ENCODE measurements at regions not wholly inside any gene's neighbourhood (a gene's known extent, or its start where the extent isn't known, plus 50 kb on each side); places are given as distances from the start of the nearest gene placed in this dataset.

GRCh38 chr20:57872816-57873409, 163.1 kb upstream of the PMEPA1 start:
- Mint-ChIP-seq H3K9me3 (no peaks in the 10 kb centered on the region), H3K27me3 (no peaks in the 10 kb centered on the region), H3K27ac (no peak overlapping the region), H3K36me3 (no peaks in the 10 kb centered on the region), H3K4me1 (no peaks in the 10 kb centered on the region), H3K4me3 (no peak overlapping the region)
- DNase-seq: no peak

GRCh38 chr20:57871237-57871632, 161.4 kb upstream of the PMEPA1 start:
- Mint-ChIP-seq H3K27me3 (peaks cover 2% of the 10 kb centered on the region), H3K27ac (no peak overlapping the region), H3K4me3 (no peak overlapping the region), H3K36me3 (no peaks in the 10 kb centered on the region), H3K4me1 (peaks cover 1% of the 10 kb centered on the region), H3K9me3 (no peaks in the 10 kb centered on the region)
- DNase-seq: no peak

DNA sequence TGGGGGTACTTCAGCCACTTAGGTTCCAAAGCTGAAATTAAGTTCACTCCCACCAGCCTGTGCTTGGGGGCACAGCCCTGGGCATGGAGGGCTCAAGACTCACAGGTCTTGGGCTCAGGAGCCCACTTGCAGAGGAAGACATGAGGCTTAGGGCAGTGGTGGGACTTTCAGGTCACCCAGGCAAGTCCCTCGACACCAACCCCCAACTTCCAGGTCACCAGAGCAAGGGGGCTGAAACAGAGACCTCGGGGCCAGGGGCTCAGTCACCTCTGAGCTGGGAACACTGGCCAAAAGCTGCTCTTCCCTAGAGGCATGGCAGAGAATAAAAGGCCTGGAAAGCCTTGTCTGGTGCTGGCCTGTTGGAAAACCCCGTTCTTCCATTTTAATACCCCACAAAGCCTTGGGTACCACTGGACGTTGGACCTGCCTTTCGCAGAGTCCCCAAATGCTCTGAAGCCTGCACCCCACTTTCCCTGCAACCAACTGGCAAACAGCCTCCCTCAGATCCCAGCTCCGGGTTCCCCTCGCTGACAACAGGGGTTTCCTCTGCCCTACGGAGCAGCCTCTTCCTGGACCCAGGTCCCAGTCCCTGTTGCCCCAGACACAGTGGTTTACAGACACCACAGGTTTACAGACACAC, 160.9 kb upstream of the PMEPA1 start:
- DNase-seq: no peak
- Mint-ChIP-seq H3K4me1 (peaks cover 6% of the 10 kb centered on the region), H3K4me3 (no peak overlapping the region), H3K27ac (no peak overlapping the region), H3K27me3 (peaks cover 3% of the 10 kb centered on the region), H3K9me3 (no peaks in the 10 kb centered on the region), H3K36me3 (no peaks in the 10 kb centered on the region)

- H3K9me3 Mint-ChIP-seq: no peaks in the 10 kb centered on the region
Observed at GRCh38 chr20:57869951-57870315, 160.1 kb upstream of the PMEPA1 start.

GRCh38 chr20:57869291-57869950, 159.6 kb upstream of the PMEPA1 start:
- peaks cover 13% of the 10 kb centered on the region for H3K4me1 Mint-ChIP-seq
- H3K27me3 Mint-ChIP-seq: peaks cover 3% of the 10 kb centered on the region
- H3K4me3 Mint-ChIP-seq: no peak overlapping the region
- no peaks in the 10 kb centered on the region for H3K9me3 Mint-ChIP-seq
- DNase-seq: no peak
- no peak overlapping the region for H3K27ac Mint-ChIP-seq
- H3K36me3 Mint-ChIP-seq: no peaks in the 10 kb centered on the region

More at GRCh38 chr20:57869951-57870315, 160.1 kb upstream of the PMEPA1 start:
- Mint-ChIP-seq H3K4me3 (no peak overlapping the region), H3K27ac (no peak overlapping the region), H3K36me3 (no peaks in the 10 kb centered on the region), H3K27me3 (peaks cover 3% of the 10 kb centered on the region), H3K4me1 (peaks cover 12% of the 10 kb centered on the region)
- no peak for DNase-seq

GRCh38 chr20:57868310-57868709, 158.5 kb upstream of the PMEPA1 start:
- no peaks in the 10 kb centered on the region for H3K36me3 Mint-ChIP-seq
- H3K4me3 Mint-ChIP-seq: no peak overlapping the region
- H3K27ac Mint-ChIP-seq: no peak overlapping the region
- peaks cover 13% of the 10 kb centered on the region for H3K4me1 Mint-ChIP-seq
- peaks cover 3% of the 10 kb centered on the region for H3K27me3 Mint-ChIP-seq
- H3K9me3 Mint-ChIP-seq: no peaks in the 10 kb centered on the region
- DNase-seq: no peak

DNA sequence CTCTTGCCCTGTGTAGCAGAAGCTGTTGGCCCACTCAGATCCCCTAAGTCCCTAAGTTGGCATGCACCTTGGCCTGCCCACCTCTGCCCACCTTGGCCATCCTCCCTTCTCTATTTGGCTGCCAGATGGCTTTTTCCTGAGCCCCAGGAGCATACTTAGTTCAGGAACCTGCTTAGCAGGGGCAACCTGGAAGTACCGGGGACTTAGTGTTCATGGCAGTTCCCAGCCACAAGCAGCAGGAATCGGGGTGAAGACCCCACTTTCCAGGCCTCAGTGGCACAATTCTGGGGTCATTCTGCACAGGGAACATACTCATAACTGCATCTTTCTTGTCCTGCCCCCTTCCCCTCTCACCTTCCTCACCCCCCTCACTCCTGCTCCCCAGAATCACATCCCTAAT, 158.0 kb upstream of the PMEPA1 start:
- no peaks in the 10 kb centered on the region for H3K36me3 Mint-ChIP-seq
- DNase-seq: no peak
- H3K4me1 Mint-ChIP-seq: peaks cover 13% of the 10 kb centered on the region
- H3K27ac Mint-ChIP-seq: no peak overlapping the region
- H3K27me3 Mint-ChIP-seq: peaks cover 3% of the 10 kb centered on the region
- H3K9me3 Mint-ChIP-seq: no peaks in the 10 kb centered on the region
- no peak overlapping the region for H3K4me3 Mint-ChIP-seq

GRCh38 chr20:57867181-57867803, 157.5 kb upstream of the PMEPA1 start:
- H3K27me3 Mint-ChIP-seq: peaks cover 3% of the 10 kb centered on the region
- no peaks in the 10 kb centered on the region for H3K36me3 Mint-ChIP-seq
- H3K27ac Mint-ChIP-seq: no peak overlapping the region
- no peak overlapping the region for H3K4me3 Mint-ChIP-seq
- H3K9me3 Mint-ChIP-seq: no peaks in the 10 kb centered on the region
- DNase-seq: no peak
- peaks cover 13% of the 10 kb centered on the region for H3K4me1 Mint-ChIP-seq

GRCh38 chr20:57866250-57867106, 156.7 kb upstream of the PMEPA1 start:
- Mint-ChIP-seq H3K4me3 (no peak overlapping the region), H3K9me3 (no peaks in the 10 kb centered on the region), H3K27me3 (peaks cover 3% of the 10 kb centered on the region), H3K27ac (no peak overlapping the region), H3K36me3 (no peaks in the 10 kb centered on the region), H3K4me1 (peaks cover 13% of the 10 kb centered on the region)
- DNase-seq: no peak

GRCh38 chr20:57865266-57865665, 155.5 kb upstream of the PMEPA1 start:
- H3K27ac Mint-ChIP-seq: no peak overlapping the region

GRCh38 chr20:57860576-57860975, 150.8 kb upstream of the PMEPA1 start:
- no peaks in the 10 kb centered on the region for H3K27me3 Mint-ChIP-seq
- H3K4me3 Mint-ChIP-seq: no peak overlapping the region
- no peak overlapping the region for H3K27ac Mint-ChIP-seq
- peaks cover 20% of the 10 kb centered on the region for H3K4me1 Mint-ChIP-seq
- no peak for DNase-seq
- no peaks in the 10 kb centered on the region for H3K9me3 Mint-ChIP-seq
- H3K36me3 Mint-ChIP-seq: no peaks in the 10 kb centered on the region

More at GRCh38 chr20:57865266-57865665, 155.5 kb upstream of the PMEPA1 start:
- no peak for DNase-seq
- Mint-ChIP-seq H3K36me3 (no peaks in the 10 kb centered on the region), H3K4me3 (no peak overlapping the region), H3K4me1 (peaks cover 13% of the 10 kb centered on the region), H3K9me3 (no peaks in the 10 kb centered on the region), H3K27me3 (peaks cover 3% of the 10 kb centered on the region)

DNA sequence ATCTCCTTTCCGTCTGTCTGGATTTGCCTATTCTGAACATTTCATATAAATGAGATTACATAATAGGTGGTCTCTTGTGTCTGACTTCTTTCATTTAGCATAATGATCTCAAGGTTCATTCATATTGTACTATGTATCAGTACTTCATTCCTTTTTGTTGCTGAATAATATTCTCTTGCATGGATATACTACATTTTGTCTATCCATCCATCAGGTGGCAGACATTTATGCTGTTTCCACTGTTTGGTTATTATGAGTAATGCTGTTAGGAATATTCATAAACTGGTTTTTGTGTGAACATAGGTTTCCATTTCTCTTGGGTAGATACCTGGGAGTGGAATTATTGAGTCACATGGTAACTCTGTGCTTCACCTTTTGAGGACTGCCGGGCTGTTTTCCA, 148.2 kb upstream of the PMEPA1 start:
- H3K4me3 Mint-ChIP-seq: no peak overlapping the region
- no peaks in the 10 kb centered on the region for H3K36me3 Mint-ChIP-seq
- no peaks in the 10 kb centered on the region for H3K9me3 Mint-ChIP-seq
- no peak for DNase-seq
- no peak overlapping the region for H3K27ac Mint-ChIP-seq
- H3K27me3 Mint-ChIP-seq: no peaks in the 10 kb centered on the region
- peaks cover 14% of the 10 kb centered on the region for H3K4me1 Mint-ChIP-seq

DNA sequence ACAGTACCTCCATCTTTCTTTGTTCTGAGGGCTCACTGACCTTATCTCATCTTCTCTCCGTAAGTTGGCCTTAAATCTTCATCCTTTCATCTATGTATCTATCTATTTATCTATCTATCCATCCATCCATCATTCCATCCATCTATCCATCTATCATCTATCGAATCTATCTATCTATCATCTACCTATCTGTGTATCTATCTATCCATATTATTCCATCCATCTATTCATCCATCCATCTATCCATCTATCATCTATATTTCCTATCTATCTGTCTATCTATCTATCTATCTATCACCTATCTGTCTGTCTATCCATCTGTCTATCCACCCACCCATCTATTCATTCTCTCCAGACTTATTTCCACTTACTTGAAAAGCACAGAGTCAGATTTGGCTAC, 147.3 kb upstream of the PMEPA1 start:
- Mint-ChIP-seq H3K4me3 (no peak overlapping the region), H3K27me3 (no peaks in the 10 kb centered on the region), H3K9me3 (no peaks in the 10 kb centered on the region), H3K36me3 (no peaks in the 10 kb centered on the region), H3K27ac (no peak overlapping the region), H3K4me1 (peaks cover 14% of the 10 kb centered on the region)
- no peak for DNase-seq

DNA sequence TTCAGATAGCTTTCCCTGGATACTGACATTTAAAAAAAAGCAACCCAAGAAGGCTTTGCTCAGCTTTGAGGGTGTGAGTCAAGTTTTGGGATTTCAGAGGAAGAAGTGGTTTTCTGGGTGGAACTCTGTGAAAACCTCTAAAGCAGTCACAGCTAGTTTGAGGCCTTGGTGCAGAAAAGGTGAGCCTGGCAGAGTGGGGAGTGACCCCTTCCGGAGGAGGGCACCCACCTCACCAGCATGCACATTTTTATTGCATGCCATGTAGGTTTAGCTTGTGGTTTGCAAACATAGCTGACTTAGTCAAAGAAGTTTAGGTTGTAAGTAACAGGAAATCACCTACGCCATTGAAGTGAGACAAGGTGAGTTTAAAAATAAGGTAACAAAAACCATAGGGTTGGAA, 146.8 kb upstream of the PMEPA1 start:
- DNase-seq: no peak
- Mint-ChIP-seq H3K4me3 (no peak overlapping the region), H3K27me3 (no peaks in the 10 kb centered on the region), H3K27ac (no peak overlapping the region), H3K9me3 (no peaks in the 10 kb centered on the region), H3K36me3 (no peaks in the 10 kb centered on the region), H3K4me1 (peaks cover 14% of the 10 kb centered on the region)

GRCh38 chr20:57851796-57852195, 142.0 kb upstream of the PMEPA1 start:
- no peak for DNase-seq
- Mint-ChIP-seq H3K4me1 (peaks cover 3% of the 10 kb centered on the region), H3K36me3 (no peaks in the 10 kb centered on the region), H3K27me3 (no peaks in the 10 kb centered on the region), H3K27ac (no peak overlapping the region), H3K9me3 (no peaks in the 10 kb centered on the region), H3K4me3 (no peak overlapping the region)
